NT2/D1 (cell line): ENCODE measurements at regions not wholly inside any gene's neighbourhood (a gene's known extent, or its start where the extent isn't known, plus 50 kb on each side); places are given as distances from the start of the nearest gene placed in this dataset.

ENCODE experiments used
- DNase-seq: peaks from one replicate; pipeline ENCODE4 v3.0.0-alpha.2; 2011; ENCODE audit warnings: low read depth, low spot score
- H3K27me3 ChIP-seq: 2 replicates; pipeline ENCODE4 v1.6.0; 2011; ENCODE audit warnings: mild to moderate bottlenecking; ENCODE audit not compliant: insufficient read length, insufficient read depth
- H3K36me3 ChIP-seq: 2 replicates; pipeline ENCODE4 v1.6.1; 2011; ENCODE audit warnings: mild to moderate bottlenecking, low read length, mixed read lengths; ENCODE audit not compliant: insufficient read depth, insufficient read length
- H3K4me1 ChIP-seq: 2 replicates; pipeline ENCODE4 v1.5.1; 2011; ENCODE audit not compliant: insufficient read depth, insufficient read length
- H3K4me3 ChIP-seq: 2 replicates; pipeline ENCODE4 v1.5.1; 2011; ENCODE audit warnings: low read depth; ENCODE audit not compliant: insufficient read length
- H3K9ac ChIP-seq: 2 replicates; pipeline ENCODE4 v1.6.0; 2011; ENCODE audit warnings: low read depth; ENCODE audit not compliant: insufficient read length
- H3K9me3 ChIP-seq: 2 replicates; pipeline ENCODE4 v1.5.1; 2011; ENCODE audit warnings: mild to moderate bottlenecking, low read length; ENCODE audit not compliant: insufficient read depth
- SUZ12 ChIP-seq: IDR thresholded peaks from 2 replicates; pipeline ENCODE4 v1.6.1; 2011; ENCODE audit not compliant: insufficient read length, insufficient read depth; ENCODE audit errors: extremely low read depth
- YY1 ChIP-seq: IDR thresholded peaks from 2 replicates; pipeline ENCODE4 v1.6.1; 2011; ENCODE audit not compliant: insufficient read length, insufficient read depth
- ZNF274 ChIP-seq: IDR thresholded peaks from 2 replicates; pipeline ENCODE4 v1.6.1; 2011; ENCODE audit warnings: mild to moderate bottlenecking, low read depth, low read length

DNA sequence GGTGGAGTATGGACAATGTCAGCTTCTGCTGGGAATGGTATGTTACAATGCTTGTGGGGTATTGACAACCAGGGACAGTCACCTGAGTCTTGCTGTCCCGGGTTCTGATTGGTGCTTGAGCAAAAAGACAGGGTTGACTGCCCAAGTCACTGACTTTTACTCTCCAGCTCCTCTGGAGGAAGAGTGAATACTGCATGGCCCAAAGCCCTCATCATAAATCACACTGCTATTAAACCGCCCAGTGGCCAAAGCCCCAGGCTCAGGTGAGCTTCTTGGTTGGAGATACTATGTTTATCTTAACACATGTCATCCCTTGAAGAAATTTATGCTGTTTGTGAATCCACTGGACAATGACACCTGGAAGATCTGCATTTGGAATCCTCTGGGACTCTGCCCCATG lies 90.0 kb upstream of the IGFBP3 start:
- no peak for TF ChIP-seq YY1
- no peak for TF ChIP-seq SUZ12
- no peak for TF ChIP-seq ZNF274
- H3K4me3 ChIP-seq = no peak overlapping the region

DNA sequence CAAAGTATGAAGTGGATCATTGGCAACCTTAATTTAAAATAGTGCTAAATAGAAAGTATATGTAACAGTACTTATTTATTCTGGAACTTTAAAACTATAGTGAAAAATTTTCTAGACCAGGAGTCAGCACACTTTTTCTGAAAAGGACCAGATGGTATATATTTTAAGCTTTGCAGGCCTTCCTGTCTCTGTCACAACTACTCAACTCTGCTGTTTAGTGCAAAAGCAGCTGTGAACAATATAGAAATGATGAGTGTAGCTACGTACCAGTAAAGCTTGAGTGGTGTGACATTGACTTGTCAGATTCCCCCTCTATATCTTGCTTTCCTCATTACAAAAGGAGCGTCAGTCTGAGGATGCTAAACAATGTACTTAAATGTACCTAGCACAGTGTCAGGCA lies 88.1 kb upstream of the IGFBP3 start:
- TF ChIP-seq ZNF274 (no peak), YY1 (no peak)
- Histone ChIP-seq H3K4me1 (no peaks in the 10 kb centered on the region), H3K4me3 (no peak overlapping the region), H3K36me3 (no peaks in the 10 kb centered on the region), H3K27me3 (no peaks in the 10 kb centered on the region), H3K9me3 (peaks cover 13% of the 10 kb centered on the region; the same call in 1 of the 2 replicates), H3K9ac (no peak overlapping the region)
- DNase-seq = no peak

More for the DNA sequence above, 90.0 kb upstream of the IGFBP3 start:
- H3K36me3 ChIP-seq = no peaks in the 10 kb centered on the region
- H3K9ac ChIP-seq = no peak overlapping the region
- no peaks in the 10 kb centered on the region for H3K27me3 ChIP-seq
- no peaks in the 10 kb centered on the region for H3K4me1 ChIP-seq
- DNase-seq = no peak
- peaks cover 11% of the 10 kb centered on the region; the same call in 1 of the 2 replicates for H3K9me3 ChIP-seq

DNA sequence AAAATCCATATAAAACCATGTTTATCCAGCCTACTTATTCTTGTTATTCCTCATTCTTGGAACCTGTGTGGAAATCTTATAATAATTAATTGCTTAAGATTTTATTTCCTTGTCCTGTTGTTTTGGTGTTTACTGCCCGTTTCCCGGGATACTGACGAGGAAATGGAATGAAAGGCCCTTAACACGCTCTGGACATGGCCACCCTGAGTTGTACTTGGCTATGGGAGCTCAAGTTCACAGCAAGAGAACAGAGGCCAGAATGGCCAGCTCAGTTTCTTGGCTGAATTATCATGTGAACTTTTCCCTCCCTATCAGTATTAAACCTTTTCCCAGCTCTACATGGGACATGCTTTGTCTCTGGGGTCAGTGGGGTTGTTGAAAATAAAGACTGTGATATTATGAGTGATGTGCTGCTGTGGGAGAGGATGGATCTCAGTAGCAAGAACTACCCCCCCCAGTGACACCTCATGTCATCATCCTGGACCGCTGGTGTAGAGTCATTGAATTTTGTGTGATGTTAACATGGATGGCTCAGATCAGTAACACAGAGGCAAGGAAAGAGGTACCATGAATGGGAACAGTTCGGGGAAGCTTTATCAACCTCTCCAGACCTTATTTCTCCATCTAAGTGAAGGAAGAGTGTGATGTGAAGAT lies 87.0 kb upstream of the IGFBP3 start:
- peaks cover 13% of the 10 kb centered on the region; the same call in 1 of the 2 replicates for H3K9me3 ChIP-seq
- DNase-seq = no peak
- no peak overlapping the region for H3K9ac ChIP-seq
- H3K27me3 ChIP-seq = no peaks in the 10 kb centered on the region
- no peak overlapping the region for H3K4me3 ChIP-seq
- no peaks in the 10 kb centered on the region for H3K36me3 ChIP-seq
- H3K4me1 ChIP-seq = no peaks in the 10 kb centered on the region
- no peak for TF ChIP-seq YY1
- no peak for TF ChIP-seq SUZ12
- TF ChIP-seq ZNF274 = no peak

DNA sequence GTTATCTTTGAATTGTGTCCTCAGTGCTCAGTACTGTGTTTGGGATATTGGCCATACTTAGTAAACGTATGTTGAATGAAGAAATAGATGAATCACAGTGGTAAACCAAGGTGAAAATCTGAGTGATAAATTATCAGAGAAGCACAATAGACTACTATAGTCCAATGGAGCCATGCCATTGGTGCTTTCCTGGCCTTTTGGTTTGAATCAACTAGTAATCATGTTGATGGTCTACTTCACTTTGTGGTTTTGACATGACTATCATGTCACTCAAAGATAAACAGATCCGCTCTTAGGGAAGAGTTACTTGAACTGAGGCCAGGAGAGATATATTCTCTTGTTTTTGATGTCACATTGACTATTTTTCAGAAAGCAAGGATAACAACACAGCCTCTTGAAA lies 86.1 kb upstream of the IGFBP3 start:
- H3K9ac ChIP-seq = no peak overlapping the region
- TF ChIP-seq YY1 (no peak), ZNF274 (no peak), SUZ12 (no peak)
- no peaks in the 10 kb centered on the region for H3K4me1 ChIP-seq
- no peak overlapping the region for H3K4me3 ChIP-seq
- H3K27me3 ChIP-seq = no peaks in the 10 kb centered on the region
- H3K9me3 ChIP-seq = peaks cover 13% of the 10 kb centered on the region; the same call in 1 of the 2 replicates
- H3K36me3 ChIP-seq = no peaks in the 10 kb centered on the region
- no peak for DNase-seq

DNA sequence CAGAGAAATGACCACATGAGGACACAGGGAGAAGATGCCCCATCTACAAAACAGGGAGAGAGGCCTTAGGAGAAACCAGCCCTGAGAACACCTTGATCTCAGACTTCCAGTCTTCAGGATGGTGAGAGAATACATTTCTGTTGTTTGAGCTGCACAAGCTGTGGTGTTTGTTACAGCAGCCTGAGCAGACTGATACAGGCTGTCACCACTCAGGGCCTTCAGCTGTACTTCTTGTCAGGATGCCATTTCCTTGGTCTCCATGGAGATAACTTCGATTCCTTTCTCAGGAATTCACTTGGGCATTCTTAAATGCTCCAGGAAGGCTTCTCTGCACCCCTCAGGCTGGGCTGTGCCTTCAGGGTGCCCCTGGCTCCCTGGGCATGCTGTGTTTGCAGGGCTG lies 85.7 kb upstream of the IGFBP3 start:
- Histone ChIP-seq H3K9ac (no peak overlapping the region), H3K36me3 (no peaks in the 10 kb centered on the region), H3K27me3 (no peaks in the 10 kb centered on the region), H3K4me1 (no peaks in the 10 kb centered on the region), H3K9me3 (peaks cover 13% of the 10 kb centered on the region), H3K4me3 (no peak overlapping the region)
- no peak for DNase-seq
- TF ChIP-seq YY1 (no peak), ZNF274 (no peak), SUZ12 (no peak)

DNA sequence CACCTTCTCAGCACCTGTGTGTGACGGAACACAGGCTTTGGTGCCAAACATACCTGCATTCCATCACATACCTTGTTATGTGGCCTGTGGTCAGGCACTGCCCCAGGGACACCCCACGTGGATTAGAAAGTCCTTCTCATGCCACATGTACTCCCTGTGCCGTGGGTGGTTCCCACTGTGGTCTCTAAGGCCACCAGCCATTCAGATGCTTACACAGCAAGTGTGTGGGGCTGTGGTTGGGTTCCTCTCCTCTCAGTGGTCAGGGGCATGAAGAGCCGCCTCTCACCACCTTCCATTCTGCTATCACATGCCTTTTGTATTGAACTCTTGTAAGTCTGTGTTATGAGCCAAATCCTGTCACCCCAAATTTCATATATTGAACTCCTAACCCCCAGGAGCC lies 85.1 kb upstream of the IGFBP3 start:
- Histone ChIP-seq H3K4me1 (no peaks in the 10 kb centered on the region), H3K9ac (no peak overlapping the region), H3K36me3 (no peaks in the 10 kb centered on the region), H3K4me3 (no peak overlapping the region), H3K9me3 (peaks cover 13% of the 10 kb centered on the region), H3K27me3 (no peaks in the 10 kb centered on the region)
- DNase-seq = no peak
- TF ChIP-seq SUZ12 (no peak), ZNF274 (no peak), YY1 (no peak)

DNA sequence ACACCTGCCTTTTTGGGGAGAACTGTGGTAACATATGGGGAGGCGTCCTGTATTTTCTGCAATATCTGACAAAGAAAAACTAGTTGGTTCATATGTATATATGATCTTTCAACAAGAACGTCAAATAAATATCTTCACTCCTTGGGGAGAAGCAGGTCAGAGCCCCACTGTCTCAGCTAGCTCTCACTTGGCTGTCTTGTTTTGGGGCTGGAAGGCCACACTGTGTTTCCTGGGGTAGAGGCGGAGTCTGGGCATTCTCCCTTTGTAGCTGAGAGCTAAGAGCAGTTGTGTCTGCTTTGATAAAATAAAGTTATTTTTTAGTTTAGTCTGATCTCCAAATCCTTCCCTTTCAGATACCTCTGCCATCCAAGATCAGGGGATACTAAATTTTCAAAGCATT lies 83.9 kb upstream of the IGFBP3 start:
- DNase-seq = no peak
- H3K27me3 ChIP-seq = no peaks in the 10 kb centered on the region
- H3K36me3 ChIP-seq = no peaks in the 10 kb centered on the region
- no peak overlapping the region for H3K4me3 ChIP-seq
- TF ChIP-seq YY1 (no peak), SUZ12 (no peak), ZNF274 (no peak)
- H3K9me3 ChIP-seq = peaks cover 13% of the 10 kb centered on the region
- no peaks in the 10 kb centered on the region for H3K4me1 ChIP-seq
- no peak overlapping the region for H3K9ac ChIP-seq
